ENCODE measurements at regions not wholly inside any gene's neighbourhood (a gene's known extent, or its start where the extent isn't known, plus 50 kb on each side); places are given as distances from the start of the nearest gene placed in this dataset.
"Not testable (repeated sequence)": the region's sequence is repeated elsewhere in the genome, so short reads cannot be mapped to it uniquely, and the experiment has no call there.

DNA sequence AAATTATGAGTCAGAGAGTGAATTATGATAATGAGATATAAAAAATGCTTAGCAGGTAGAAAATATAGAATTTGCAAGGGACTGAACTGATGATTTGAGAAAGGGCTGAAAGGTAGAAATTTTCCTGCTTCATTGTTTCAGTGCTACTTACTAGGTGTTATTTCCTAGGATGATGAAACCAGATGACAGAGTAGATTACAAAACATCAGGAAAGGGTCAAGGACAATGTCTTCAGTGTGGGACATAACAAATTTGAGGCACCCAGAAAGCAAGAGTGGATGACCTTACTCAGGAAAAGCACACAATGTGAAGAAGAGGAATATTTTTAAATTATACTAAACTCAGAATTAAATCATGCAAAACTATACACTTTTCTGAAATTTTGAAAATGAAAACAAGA lies 102.1 kb downstream of the SHCBP1 start:
- no peak for DNase-seq

DNA sequence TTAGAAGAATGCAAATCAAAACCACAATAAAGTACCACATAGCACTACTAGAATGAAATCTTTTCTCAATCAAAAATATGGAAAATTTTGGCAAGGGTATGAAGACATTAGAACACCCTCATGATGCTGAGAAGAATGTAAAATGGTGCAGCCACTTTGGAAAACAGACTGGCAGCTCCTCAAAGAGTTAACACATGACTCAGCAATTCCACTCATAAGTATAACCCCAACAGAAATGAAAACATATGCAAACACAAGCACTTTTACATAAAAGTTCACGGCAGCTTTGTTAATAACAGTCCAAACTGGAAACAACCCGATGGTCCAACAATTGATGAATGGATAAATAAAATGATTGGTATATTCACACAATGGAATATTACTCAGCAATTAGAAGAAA lies 124.5 kb downstream of the SHCBP1 start:
- no peak for DNase-seq

DNA sequence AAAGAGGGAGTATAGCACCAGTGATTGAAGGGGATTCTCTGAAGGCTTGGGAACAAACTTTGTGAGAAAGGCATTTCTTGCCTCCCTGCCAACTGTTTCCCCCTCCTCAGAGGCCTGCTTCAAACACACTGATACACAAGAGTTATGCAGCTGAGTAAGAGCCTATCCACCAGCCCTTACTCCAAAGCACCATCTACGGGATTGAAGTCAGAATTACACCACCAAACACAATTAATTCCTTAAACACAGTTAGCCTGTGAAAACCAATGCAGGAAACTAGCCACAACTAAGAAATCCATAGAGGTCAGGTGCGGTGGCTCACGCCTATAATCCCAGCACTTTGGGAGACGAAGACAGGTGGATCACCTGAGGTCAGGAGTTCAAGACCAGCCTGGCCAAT lies 138.3 kb downstream of the SHCBP1 start:
- DNase-seq: no peak

DNA sequence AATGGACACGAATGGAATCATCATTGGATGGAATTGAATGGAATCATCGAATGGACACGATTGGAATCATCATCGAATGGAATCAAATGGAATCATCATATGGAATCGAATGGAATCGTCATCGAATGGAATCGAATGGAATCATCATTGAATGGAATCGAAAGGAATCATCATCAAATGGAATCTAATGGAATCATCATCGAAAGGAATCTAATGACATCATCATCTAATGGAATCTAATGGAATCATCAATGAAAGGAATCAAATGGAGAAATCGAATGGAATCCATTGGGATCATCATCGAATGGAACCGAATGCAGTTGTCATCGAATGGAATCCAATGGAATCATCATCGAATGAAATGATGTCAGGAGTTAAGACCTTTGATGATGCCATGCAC lies 154.9 kb downstream of the SHCBP1 start:
- DNase-seq: no peak

DNA sequence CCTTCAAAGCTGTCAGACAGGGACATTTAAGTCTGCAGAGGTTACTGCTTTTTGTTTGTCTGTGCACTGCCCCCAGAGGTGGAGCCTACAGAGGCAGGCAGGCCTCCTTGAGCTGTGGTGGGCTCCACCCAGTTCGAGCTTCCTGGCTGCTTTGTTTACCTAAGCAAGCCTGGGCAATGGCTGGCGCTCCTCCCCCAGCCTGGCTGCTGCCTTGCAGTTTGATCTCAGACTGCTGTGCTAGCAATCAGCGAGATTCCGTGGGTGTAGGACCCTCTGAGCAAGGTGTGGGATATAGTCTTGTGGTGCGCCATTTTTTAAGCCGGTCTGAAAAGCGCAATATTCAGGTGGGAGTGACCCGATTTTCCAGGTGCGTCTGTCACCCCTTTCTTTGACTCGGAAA lies 166.4 kb downstream of the SHCBP1 start:
- not testable (repeated sequence) for DNase-seq

DNA sequence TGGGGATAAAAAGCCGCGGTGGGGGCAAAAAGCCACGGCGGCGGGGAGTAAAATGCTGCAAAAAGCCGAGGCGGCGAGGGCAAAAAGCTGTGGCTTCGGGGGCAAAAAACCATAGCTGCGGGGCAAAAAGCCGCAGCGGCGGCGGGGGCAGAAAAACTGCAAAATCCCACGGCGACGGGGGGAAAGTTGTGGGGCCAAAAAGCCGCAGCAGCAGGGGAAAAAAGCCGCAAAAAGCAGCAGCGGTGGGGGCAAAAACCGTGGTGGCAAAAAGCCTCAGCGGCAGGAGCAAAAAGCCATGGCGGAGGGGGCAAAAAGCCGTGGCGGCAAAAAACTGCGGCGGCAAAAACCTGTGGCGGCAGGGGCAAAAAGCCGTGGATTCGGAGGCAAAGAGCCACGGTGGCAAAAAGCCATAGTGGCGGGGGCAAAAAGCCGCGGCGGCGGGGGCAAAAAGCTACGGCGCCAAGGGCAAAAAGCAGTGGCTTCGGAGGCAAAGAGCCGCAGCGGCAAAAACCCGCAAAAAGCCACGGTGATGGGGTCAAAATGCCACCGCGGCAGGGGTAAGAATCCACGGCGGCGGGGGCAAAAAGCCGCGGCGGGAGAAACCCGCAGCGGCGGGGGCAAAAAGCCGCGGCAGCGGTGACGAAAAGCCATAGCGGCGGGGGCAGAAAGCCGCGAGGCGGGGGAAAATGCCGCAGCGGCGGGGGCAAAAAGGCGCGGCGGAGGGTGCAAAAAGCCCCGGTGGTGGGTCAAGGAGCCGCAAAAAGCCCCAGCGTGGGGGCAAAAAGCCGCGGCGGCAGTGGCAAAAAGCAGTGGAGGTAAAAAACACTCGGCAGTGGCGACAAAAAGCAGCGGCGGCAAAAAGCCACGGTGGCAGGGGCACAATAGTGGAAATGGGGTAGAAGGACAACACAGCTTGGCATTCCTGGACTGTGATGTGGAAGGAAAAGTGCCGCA lies 192.8 kb downstream of the SHCBP1 start:
- DNase-seq: no peak

DNA sequence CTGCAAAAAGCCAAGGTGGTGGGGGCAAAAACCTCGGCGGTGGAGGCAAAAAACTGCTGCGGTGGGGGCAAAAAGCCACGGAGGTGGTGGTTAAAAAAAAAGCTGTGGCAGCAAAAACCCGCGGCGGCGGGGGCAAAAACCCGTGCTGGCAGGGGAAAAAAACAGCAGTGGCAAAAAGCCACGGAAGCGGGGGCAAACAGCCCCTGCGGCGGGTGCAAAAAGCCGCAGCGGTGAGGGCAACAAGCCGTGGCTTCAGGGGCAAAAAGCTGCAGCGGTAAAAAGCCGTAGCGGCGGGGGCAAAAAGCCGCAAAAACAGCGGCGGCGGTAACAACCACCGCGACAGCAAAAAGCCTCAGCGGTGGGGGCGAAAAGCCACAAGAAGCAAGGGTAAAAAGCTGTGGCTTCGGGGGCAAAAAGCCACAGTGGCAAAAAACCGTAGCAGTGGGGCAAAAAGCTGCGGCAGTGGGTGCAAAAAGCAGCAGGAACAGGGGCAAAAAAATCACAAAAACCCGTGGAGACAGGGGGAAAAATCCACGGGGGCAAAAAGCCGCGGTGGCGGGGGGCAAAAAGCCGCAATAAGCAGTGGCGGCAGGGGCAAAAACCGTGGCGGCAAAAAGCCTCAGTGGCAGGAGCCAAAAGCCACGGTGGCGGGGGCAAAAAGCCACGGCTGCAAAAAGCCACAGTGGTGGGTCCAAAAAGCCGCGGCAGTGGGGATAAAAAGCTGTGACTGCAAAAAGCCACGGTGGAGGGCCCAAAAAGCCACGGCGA lies 193.7 kb downstream of the SHCBP1 start:
- DNase-seq: no peak

DNA sequence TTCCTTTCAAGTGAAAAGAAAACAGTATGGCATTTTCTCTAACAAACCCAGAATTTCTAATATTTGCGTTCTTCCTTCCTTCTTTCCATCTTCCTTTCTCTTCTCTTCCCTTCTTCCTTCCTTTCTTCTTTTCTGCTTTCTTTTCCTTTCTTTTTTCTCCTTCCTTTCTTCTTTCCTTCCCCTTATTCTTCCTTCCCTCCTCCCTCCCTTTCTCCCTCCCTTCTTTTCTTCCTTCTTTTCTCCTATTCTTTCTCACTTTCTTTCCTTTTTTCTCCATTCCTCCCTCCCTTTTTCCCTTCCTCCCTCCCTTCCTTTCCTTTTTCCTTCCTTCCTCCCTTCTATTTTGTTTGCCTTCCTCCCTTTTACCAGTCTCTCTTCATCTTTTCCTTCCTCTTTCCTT lies 194.8 kb downstream of the SHCBP1 start:
- DNase-seq: no peak

DNA sequence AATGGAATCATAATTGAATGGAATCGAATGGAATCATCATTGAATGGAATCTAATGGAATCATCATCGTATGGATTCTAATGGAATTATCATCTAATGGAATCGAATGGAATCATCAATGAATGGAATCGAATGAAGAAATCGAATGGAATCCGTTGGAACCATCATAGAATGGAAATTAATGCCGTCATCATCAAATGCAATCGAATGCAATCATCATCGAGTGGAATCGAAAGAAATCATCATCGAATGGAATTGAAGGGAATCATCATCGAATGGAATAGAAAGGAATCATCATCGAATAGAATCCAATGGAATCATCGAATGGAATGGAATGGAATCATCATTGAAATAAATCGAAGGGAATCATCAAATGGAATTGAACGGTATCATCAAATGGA lies 217.2 kb downstream of the SHCBP1 start:
- DNase-seq: no peak

DNA sequence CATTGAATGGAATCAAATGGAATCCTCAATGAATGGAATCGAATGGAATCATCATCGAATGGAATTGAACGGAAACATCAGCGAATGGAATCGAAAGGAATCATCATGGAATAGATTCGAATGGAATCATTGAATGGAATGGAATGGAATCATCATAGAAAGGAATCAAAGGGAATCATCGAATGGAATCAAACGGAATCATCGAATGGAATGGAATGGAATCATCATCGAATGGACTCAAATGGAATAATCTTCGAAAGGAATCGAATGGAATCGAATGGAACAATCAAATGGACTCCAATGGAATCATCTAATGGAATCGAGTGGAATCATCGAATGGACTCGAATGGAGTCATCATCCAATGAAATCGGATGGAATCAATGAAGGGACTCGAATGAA lies 222.6 kb downstream of the SHCBP1 start:
- not testable (repeated sequence) for DNase-seq

DNA sequence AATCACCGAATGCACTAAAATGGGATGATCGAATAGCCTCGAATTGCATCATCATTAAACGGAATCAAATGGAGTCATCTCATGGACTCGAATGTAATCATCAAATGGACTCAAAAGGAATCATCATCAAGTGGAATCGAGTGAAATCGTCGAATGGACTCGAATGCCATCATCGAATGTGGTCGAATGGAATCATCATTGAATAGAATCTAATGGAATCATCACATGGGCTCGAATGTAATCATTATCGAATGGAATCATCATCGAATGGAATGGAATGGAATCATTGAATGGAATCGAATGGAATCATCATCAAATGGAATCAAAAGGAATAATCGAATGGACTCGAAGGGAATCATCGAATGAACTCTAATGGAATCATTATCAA lies 224.3 kb downstream of the SHCBP1 start:
- not testable (repeated sequence) for DNase-seq

DNA sequence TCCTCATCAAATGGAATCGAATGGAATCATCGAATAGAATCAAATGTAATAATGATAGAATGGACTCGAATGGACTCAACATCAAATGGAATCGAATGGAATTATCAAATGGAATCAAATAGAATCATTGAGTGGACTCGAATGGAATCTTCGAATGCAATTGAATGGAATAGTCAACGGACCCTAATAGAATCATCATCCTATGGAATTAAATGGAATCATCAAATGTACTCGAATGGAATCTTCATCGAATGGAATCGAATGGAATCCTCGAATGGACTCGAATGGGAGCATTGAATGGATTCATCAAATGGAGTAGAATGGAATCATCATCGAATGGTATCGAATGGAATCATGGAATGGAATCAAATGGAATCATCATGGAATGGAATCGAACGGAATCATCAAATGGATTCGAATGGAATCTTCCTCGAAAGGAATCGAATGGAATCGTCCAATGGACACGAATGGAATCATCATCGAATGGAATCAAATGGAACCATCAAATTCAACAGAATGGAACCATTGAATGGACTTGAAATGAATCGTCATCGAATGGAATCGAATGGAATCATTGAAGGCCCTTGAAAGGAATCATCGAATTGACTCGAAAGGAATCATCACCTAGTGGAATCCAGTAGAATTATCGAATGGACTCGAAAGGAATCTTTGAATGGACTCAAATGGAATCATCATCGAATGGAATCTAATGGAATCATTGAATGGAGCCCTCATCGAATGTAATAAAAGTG lies 224.9 kb downstream of the SHCBP1 start:
- DNase-seq: not testable (repeated sequence)

DNA sequence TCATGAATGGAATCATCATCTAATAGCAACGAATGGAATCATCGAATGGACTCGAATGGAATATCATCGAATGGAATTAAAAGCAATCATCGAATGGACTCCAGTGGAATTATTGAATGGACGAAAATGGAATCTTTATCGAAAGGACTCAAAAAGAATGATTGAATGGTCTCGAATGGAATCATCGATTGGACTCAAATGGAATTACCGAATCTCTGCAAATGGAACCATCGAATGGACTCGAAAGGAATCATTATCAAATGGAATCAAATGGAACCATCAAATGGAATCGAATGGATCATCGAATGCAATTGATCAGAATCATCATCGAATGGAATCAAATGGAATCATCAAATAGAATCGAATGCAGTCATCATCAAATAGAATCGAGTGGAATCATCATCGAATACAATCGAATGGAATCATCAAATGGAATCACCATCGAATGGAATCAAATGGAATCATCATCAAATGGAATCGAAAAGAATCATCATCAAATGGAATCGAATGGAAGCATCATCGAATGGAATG lies 225.7 kb downstream of the SHCBP1 start:
- DNase-seq: not testable (repeated sequence)

DNA sequence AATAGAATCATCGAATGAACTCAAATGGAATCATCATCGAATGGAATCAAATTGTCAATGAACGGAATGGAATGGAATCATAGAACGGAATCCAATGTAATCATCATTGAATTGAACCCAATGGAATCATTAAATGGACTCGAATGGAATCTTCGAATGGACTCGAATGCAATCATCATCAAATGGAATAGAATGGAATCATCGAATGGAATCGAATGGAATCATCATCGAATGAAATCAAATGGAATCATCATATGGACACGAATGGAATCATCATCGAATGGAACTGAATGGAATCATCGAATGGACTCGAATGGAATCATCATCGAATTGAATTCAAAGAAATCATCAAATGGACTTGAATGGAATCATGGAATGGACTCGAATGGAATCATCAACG lies 226.2 kb downstream of the SHCBP1 start:
- DNase-seq: not testable (repeated sequence)

DNA sequence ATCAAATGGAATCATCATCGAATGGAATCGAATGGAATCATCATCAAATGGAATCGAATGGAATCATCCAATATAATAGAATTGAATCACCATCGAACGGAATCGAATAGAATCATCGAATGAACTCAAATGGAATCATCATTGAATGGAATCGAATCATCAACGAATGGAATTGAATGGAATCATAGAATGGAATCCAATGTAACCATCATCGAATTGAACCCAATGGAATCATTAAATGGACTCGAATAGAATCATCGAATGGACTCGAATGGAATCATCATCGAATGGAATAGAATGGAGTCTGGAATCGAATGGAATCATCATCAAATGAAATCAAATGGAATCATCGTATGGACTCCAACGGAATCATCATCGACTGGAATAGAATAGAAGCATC lies 227.0 kb downstream of the SHCBP1 start:
- not testable (repeated sequence) for DNase-seq

DNA sequence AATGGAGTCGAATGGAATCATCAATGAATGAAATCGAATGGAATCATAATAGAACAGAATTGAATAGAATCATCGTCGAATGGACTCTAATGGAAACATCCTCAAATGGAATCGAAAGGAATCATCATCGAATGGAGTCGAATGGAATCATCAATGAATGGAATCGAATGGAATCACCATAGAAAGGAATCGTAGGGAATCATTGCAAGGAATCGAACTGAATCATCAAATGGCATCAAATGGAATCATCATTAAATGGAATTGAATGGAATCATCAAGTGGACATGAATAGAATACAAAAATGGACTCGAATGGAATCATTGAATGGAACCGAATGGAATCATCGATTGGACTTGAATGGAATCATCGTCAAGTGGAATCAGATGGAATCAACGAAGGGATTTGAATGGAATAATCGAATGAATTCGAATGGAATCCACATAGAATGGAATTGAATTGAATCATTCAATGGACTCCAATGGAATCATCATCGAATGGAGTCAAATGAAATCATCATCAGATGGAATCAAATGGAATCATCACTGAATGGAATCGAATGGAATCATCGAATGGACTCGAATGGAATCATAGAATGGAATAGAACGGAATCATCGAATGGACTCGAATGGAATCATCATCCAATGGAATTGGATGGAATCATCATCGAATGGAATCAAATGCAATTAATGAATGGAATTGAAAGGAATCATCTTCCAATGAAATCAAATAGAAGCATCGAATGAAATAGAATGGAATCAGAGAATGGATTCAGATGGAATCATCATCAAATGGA lies 228.1 kb downstream of the SHCBP1 start:
- not testable (repeated sequence) for DNase-seq

DNA sequence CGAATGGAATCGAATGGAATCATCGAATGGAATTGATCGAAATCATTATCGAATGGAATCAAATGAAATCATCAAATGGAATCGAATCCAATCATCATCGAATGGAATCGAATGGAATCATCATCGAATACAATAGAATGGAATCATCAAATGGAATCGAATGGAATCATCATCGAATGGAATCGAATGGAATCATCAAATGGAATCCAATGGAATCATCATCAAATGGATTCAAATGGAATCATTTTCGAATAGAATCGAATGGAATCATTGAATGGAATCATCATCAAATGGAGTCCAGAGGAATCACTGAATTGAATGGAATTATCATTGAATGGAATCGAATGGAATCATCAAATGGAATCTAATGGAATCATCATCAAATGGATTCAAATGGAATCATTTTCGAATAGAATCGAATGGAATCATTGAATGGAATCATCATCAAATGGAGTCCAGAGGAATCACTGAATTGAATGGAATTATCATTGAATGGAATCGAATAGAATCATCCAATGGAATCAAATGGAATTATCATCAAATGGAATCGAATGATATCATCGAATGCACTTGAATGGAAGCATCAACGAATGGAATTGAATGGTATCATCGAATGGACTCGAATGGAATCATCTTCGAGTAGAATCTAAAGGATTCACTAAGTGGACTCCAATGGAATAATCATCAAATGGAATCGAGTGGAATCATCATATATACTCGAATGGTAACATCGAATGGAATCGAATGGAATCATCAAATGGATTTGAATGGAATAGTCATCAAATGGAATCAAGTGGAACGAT lies 230.3 kb downstream of the SHCBP1 start:
- DNase-seq: peak; percentile 32

DNA sequence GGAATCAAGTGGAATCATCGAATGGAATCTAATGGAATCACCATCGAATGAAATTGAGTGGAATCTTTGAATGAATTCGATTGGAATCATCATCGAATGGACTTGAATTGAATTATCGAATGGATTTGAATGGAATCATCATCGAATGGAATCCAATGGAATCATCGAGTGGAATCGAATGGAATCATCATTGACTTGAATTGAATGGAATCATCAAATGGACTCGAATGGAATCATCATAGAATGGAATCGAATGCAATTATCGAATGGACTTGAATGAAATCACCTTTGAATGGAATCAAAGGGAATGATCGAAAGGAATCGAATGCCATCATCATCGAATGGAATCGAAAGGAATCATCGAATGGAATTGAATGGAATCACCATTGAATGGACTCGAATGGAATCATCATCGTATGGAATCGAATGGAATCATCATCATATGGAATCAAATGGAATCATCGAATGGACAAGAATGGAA lies 231.6 kb downstream of the SHCBP1 start:
- DNase-seq: peak; percentile 66

DNA sequence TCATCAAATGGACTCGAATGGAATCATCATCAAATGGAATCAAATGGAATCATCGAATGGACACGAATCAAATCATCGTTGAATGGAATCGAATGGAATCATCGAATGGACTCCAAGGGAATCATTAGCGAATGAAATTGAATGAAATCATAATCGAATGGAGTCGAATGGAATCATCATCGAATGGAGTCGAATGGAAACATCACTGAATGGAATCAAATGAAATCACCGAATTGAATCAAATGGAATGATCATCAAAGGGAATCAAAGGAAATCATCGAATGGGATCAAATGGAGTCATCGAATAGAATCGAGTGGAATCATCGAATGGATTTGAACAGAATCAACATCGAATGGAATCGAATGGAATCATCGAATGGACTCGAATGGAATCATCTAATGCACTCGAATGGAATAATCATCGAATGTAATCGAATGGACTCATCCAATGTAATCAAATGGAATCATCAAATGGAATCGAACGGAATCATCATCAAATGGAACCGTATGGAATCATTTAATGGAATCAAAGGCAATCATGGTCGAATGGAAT lies 232.2 kb downstream of the SHCBP1 start:
- DNase-seq: not testable (repeated sequence)

DNA sequence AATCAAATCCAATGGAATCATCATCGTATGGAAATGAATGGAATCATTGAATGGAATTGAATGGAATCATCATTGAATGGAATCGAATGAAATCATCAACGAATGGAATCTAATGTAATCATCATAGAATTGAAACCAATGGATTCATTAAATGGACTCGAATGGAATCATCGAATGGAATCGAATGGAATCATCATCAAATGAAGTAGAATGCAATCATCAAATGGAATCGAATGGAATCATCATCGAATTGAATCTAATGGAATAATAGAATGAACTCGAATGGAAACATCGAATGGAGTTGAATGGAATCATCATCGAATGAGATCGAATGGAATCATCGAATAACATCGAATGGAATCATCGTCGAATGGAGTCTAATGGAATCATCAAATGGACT lies 232.8 kb downstream of the SHCBP1 start:
- DNase-seq: not testable (repeated sequence)

DNA sequence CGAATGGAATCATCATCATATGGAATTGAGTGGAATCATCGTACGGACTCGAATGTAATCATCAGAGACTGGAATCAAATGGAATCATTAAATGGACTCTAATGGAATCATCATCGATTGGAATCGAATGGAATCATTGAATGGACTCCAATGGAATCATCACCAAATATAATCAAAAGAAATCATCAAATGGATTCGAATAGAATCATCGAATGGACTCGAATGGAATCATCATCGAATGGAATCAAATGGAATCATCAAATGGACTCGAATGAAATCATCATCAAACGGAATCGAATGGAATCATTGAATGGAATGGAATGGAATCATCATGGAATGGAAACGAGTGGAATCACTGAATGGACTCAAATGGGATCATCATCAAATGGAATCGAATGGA lies 233.5 kb downstream of the SHCBP1 start:
- DNase-seq: peak; percentile 64
